Nephron progenitor cell (in vitro differentiated cells): ENCODE measurements at regions not wholly inside any gene's neighbourhood (a gene's known extent, or its start where the extent isn't known, plus 50 kb on each side); places are given as distances from the start of the nearest gene placed in this dataset.

Source experiments
- DNase-seq: peaks from one replicate; pipeline ENCODE4 v3.0.0; 2021
- H3K27ac Mint-ChIP-seq: 2 replicates; pipeline ENCODE4 v1.8.0; 2021; ENCODE audit warnings: mild to moderate bottlenecking, moderate library complexity, mixed read lengths
- H3K27me3 Mint-ChIP-seq: 2 replicates; pipeline ENCODE4 v1.8.0; 2021; ENCODE audit warnings: mild to moderate bottlenecking, low read depth, mixed read lengths; ENCODE audit not compliant: poor library complexity
- H3K36me3 Mint-ChIP-seq: 2 replicates; pipeline ENCODE4 v1.8.0; 2021; ENCODE audit warnings: low read depth, mixed read lengths
- H3K4me1 Mint-ChIP-seq: 2 replicates; pipeline ENCODE4 v1.8.0; 2021; ENCODE audit warnings: mixed read lengths
- H3K4me3 Mint-ChIP-seq: 2 replicates; pipeline ENCODE4 v1.8.0; 2021; ENCODE audit warnings: mild to moderate bottlenecking, moderate library complexity, mixed read lengths
- H3K9me3 Mint-ChIP-seq: 2 replicates; pipeline ENCODE4 v1.8.0; 2021; ENCODE audit warnings: mild to moderate bottlenecking, moderate library complexity, mixed read lengths
- TF ChIP-seq, protein P1 (sequence below): fragments of 200-600 bp; sonication (generic); IDR thresholded peaks from 2 replicates; pipeline ENCODE4 v1.5.0; 2021; ENCODE audit warnings: antibody characterized with exemption

DNA sequence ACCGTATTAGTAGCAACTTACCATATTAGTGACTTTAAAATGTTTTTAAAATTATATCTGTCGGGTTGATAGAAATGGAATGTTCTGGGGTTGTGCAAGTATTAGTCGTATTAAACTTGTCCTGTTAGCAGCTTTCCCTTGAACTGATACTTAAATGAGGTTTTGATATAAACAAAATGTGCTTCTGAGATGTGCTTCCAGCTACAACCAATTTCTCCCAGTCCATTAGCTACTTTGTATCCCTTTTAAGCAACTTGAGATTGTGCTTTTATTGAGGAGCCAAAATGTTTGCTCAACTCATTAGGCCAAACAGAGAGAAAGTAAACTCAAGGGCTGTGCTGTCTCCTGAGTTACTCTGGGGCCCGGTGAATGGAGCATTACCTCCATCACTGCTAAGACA, 255.0 kb upstream of the RBFOX1 start:
- Mint-ChIP-seq H3K27ac (no peak overlapping the region), H3K9me3 (peaks cover 17% of the 10 kb centered on the region), H3K4me3 (no peak overlapping the region), H3K36me3 (peaks cover 5% of the 10 kb centered on the region), H3K4me1 (peaks cover 15% of the 10 kb centered on the region), H3K27me3 (no peaks in the 10 kb centered on the region)
- no peak for DNase-seq
- TF ChIP-seq, protein P1, sequence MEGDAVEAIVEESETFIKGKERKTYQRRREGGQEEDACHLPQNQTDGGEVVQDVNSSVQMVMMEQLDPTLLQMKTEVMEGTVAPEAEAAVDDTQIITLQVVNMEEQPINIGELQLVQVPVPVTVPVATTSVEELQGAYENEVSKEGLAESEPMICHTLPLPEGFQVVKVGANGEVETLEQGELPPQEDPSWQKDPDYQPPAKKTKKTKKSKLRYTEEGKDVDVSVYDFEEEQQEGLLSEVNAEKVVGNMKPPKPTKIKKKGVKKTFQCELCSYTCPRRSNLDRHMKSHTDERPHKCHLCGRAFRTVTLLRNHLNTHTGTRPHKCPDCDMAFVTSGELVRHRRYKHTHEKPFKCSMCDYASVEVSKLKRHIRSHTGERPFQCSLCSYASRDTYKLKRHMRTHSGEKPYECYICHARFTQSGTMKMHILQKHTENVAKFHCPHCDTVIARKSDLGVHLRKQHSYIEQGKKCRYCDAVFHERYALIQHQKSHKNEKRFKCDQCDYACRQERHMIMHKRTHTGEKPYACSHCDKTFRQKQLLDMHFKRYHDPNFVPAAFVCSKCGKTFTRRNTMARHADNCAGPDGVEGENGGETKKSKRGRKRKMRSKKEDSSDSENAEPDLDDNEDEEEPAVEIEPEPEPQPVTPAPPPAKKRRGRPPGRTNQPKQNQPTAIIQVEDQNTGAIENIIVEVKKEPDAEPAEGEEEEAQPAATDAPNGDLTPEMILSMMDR: no peak

DNA sequence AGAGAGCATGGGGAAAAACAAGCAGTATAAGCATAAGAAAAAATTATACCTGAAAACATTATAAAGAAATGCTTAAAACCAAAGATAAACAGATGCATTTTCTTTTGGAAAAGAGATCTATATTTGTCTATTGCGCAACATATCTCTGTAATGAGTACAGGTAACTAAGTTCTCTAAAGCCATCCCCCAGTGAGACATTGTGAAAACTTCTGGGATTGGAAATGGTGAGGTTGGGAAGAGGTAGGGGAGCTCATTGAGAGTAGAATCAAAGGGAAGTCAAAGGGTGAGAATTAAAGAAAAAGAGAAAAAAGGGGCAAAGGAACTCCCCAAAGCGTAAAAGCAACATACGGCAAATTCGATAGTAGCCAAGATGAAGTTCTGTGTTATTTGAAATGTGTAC, 257.9 kb upstream of the RBFOX1 start:
- Mint-ChIP-seq H3K27me3 (no peaks in the 10 kb centered on the region), H3K4me1 (peaks cover 15% of the 10 kb centered on the region), H3K36me3 (peaks cover 5% of the 10 kb centered on the region), H3K27ac (no peak overlapping the region), H3K9me3 (peaks cover 19% of the 10 kb centered on the region), H3K4me3 (no peak overlapping the region)
- TF ChIP-seq, protein P1: no peak
- DNase-seq: no peak

DNA sequence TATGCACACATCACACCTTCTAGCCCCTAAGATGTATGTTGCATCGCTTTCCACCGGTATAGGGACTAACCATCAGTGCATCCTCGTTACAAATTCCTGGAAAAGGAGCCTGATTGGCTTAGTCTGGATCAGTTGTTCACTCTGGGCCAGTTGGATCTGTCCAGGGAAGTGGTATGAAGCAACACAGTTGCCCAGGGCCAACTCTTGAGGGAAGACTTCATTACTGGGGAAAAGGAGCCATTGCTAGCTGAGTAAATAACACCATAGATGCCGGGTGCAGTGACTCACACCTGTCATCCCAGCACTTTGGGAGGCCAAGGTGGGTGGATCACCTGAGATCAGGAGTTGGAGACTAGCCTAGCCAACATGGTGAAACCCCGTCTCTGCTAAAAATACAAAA, 275.2 kb upstream of the RBFOX1 start:
- H3K9me3 Mint-ChIP-seq: no peaks in the 10 kb centered on the region
- no peak overlapping the region for H3K4me3 Mint-ChIP-seq
- H3K27me3 Mint-ChIP-seq: peaks cover 2% of the 10 kb centered on the region
- DNase-seq: no peak
- peaks cover 7% of the 10 kb centered on the region for H3K4me1 Mint-ChIP-seq
- TF ChIP-seq, protein P1: no peak
- no peak overlapping the region for H3K27ac Mint-ChIP-seq
- no peaks in the 10 kb centered on the region for H3K36me3 Mint-ChIP-seq

DNA sequence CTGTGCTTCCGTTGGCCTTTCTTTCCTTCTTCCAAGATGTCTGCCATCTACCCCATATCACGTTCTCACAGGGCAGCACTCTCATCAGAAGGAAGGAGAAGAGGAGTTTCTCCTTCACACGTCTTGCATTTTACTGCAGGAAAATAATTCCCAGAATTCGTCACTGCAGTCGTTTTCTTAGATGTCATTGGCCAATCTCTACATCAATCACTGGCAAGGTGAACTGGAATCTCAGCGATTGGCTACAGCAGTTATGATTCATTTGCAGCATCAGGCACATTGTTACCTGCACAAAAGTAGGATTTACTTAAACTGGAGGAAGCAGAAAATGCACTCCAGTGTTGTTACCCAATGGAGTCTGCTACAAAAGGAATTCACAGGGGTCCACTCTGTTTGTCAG, 277.2 kb upstream of the RBFOX1 start:
- Mint-ChIP-seq H3K4me1 (peaks cover 28% of the 10 kb centered on the region), H3K27me3 (peaks cover 2% of the 10 kb centered on the region), H3K27ac (no peak overlapping the region), H3K36me3 (no peaks in the 10 kb centered on the region), H3K4me3 (no peak overlapping the region), H3K9me3 (no peaks in the 10 kb centered on the region)
- no peak for DNase-seq
- TF ChIP-seq, protein P1: no peak

DNA sequence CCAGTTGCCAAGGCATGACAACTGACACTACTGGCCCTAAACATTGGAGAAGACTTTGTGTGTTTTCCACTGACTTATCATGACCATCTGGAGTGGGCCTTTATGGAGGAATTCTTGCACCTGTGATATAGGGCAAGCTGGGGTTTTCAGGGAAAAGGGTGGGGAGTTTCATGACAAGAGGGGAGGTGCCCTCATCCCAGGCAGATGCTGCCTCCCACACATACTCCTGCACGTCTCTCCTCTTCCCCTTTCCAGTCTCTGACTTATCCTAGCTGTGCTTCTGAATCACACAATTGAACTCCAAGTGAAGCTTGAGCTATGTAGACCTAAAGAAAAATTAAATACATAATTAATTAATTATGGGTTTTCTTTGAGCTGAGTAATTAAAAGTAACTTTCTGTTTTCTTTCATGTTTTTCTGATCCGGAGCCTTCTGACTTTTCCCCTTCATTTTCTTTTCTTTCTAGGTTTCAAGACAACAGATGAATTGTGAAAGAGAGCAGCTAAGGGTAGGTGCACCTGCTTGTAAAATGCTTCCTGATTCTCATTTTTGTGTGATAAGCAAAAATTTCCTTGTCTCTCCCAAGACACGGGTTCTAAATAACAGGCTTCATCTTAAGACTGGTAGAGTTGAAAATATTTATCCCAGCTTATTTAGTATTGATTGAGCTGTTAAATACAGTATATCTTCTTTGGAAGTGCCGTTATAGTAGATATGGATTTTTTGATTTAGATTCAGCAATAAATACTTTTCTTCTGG, 280.9 kb upstream of the RBFOX1 start:
- no peak overlapping the region for H3K27ac Mint-ChIP-seq
- TF ChIP-seq, protein P1: no peak
- no peaks in the 10 kb centered on the region for H3K9me3 Mint-ChIP-seq
- peaks cover 2% of the 10 kb centered on the region for H3K27me3 Mint-ChIP-seq
- no peak overlapping the region for H3K4me3 Mint-ChIP-seq
- no peak for DNase-seq
- H3K36me3 Mint-ChIP-seq: no peaks in the 10 kb centered on the region
- peaks cover 44% of the 10 kb centered on the region for H3K4me1 Mint-ChIP-seq

DNA sequence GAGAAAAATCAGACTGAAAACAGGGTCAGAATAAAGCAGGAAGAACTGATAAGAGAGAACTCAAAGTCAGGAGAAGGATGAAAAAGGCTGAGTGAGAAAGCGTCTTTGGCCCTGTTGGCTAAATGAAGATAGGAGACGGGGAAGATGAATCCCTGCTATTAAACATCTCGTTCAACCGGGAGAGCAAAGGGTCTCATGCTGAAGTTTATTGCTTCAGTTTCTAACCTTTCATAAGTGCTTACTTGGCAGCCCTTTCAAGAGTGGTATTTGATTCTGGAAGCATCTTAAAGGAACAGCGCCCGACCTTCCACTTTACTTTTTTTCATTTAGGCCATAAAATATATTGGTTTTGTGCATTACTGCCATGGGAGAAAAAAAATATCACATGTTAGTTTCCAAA, 288.3 kb upstream of the RBFOX1 start:
- DNase-seq: no peak

More for the DNA sequence above, 288.3 kb upstream of the RBFOX1 start:
- peaks cover 24% of the 10 kb centered on the region for H3K4me1 Mint-ChIP-seq
- no peaks in the 10 kb centered on the region for H3K36me3 Mint-ChIP-seq
- no peaks in the 10 kb centered on the region for H3K9me3 Mint-ChIP-seq
- H3K27ac Mint-ChIP-seq: no peak overlapping the region
- H3K4me3 Mint-ChIP-seq: no peak overlapping the region
- TF ChIP-seq, protein P1: no peak
- no peaks in the 10 kb centered on the region for H3K27me3 Mint-ChIP-seq
